ENCODE measurements at regions not wholly inside any gene's neighbourhood (a gene's known extent, or its start where the extent isn't known, plus 50 kb on each side); places are given as distances from the start of the nearest gene placed in this dataset.

GRCh38 chr2:18829251-18829902, 240.0 kb upstream of the NT5C1B start:
- no peak overlapping the region for H3K27ac ChIP-seq
- 34% methylated on average over 4 of the region's 4 CpGs for WGBS

GRCh38 chr2:18828296-18828695, 238.9 kb upstream of the NT5C1B start:
- no peaks in the 10 kb centered on the region for H3K9me3 ChIP-seq
- H3K27me3 ChIP-seq: no peaks in the 10 kb centered on the region
- H3K4me1 ChIP-seq: peaks cover 6% of the 10 kb centered on the region
- no peak for DNase-seq (ENCODE audit: low spot score in 2 of 2)
- no peak overlapping the region for H3K27ac ChIP-seq
- H3K36me3 ChIP-seq: no peaks in the 10 kb centered on the region
- TF ChIP-seq EP300 (IDR thresholded peaks at IDR 0.05) (no peak), POLR2AphosphoS5 (IDR thresholded peaks at IDR 0.05) (no peak), POLR2A (IDR thresholded peaks at IDR 0.05) (no peak)
- TF ChIP-seq, protein P1, sequence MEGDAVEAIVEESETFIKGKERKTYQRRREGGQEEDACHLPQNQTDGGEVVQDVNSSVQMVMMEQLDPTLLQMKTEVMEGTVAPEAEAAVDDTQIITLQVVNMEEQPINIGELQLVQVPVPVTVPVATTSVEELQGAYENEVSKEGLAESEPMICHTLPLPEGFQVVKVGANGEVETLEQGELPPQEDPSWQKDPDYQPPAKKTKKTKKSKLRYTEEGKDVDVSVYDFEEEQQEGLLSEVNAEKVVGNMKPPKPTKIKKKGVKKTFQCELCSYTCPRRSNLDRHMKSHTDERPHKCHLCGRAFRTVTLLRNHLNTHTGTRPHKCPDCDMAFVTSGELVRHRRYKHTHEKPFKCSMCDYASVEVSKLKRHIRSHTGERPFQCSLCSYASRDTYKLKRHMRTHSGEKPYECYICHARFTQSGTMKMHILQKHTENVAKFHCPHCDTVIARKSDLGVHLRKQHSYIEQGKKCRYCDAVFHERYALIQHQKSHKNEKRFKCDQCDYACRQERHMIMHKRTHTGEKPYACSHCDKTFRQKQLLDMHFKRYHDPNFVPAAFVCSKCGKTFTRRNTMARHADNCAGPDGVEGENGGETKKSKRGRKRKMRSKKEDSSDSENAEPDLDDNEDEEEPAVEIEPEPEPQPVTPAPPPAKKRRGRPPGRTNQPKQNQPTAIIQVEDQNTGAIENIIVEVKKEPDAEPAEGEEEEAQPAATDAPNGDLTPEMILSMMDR (IDR thresholded peaks at IDR 0.05): no peak
- WGBS: 69% methylated on average over 3 of the region's 3 CpGs
- H3K4me3 ChIP-seq: no peak overlapping the region

More at GRCh38 chr2:18829251-18829902, 240.0 kb upstream of the NT5C1B start:
- TF ChIP-seq POLR2AphosphoS5 (IDR thresholded peaks at IDR 0.05) (no peak), EP300 (IDR thresholded peaks at IDR 0.05) (no peak), POLR2A (IDR thresholded peaks at IDR 0.05) (no peak)
- TF ChIP-seq, protein P1 (IDR thresholded peaks at IDR 0.05): no peak
- H3K4me1 ChIP-seq: peaks cover 11% of the 10 kb centered on the region
- no peak overlapping the region for H3K4me3 ChIP-seq
- no peak for DNase-seq (ENCODE audit: low spot score in 2 of 2)
- H3K27me3 ChIP-seq: no peaks in the 10 kb centered on the region
- H3K36me3 ChIP-seq: no peaks in the 10 kb centered on the region
- H3K9me3 ChIP-seq: no peaks in the 10 kb centered on the region

- H3K4me1 ChIP-seq: peaks cover 6% of the 10 kb centered on the region
- TF ChIP-seq, protein P1 (IDR thresholded peaks at IDR 0.05): no peak
- TF ChIP-seq POLR2AphosphoS5 (IDR thresholded peaks at IDR 0.05): no peak
- no peak for TF ChIP-seq EP300 (IDR thresholded peaks at IDR 0.05)
- TF ChIP-seq POLR2A (IDR thresholded peaks at IDR 0.05): no peak
Observed at GRCh38 chr2:18825838-18826237, 236.5 kb upstream of the NT5C1B start.

DNA sequence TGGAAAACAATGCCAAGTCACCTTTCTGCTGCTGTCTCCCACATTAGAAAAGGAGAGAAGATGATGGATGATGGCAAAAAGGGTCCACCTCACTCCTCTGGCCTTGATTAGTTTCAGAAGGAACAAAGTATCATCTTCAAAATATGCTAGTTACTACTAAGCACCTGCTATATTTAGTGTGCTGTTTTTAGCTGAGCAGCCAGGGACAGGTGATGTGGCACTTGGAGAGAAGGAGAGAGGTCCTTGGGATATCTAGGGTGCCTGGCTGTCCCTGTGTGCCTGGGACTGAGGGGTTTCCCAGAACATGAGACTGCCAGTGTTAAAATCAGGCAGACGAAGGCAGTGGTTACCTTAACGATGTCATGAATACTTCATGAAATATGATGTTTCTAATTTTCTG, 235.5 kb upstream of the NT5C1B start:
- Histone ChIP-seq H3K27me3 (no peaks in the 10 kb centered on the region), H3K4me3 (no peak overlapping the region), H3K4me1 (peaks cover 6% of the 10 kb centered on the region), H3K9me3 (no peaks in the 10 kb centered on the region), H3K36me3 (no peaks in the 10 kb centered on the region), H3K27ac (no peak overlapping the region)
- TF ChIP-seq EP300 (IDR thresholded peaks at IDR 0.05) (no peak), POLR2A (IDR thresholded peaks at IDR 0.05) (no peak), POLR2AphosphoS5 (IDR thresholded peaks at IDR 0.05) (no peak)
- TF ChIP-seq, protein P1 (IDR thresholded peaks at IDR 0.05): no peak
- DNase-seq (ENCODE audit: low spot score in 2 of 2): no peak
- 89% methylated on average over 2 of the region's 2 CpGs for WGBS

More at GRCh38 chr2:18825838-18826237, 236.5 kb upstream of the NT5C1B start:
- WGBS: 73% methylated on average over 7 of the region's 7 CpGs
- Histone ChIP-seq H3K9me3 (no peaks in the 10 kb centered on the region), H3K27me3 (no peaks in the 10 kb centered on the region), H3K27ac (no peak overlapping the region), H3K4me3 (no peak overlapping the region), H3K36me3 (no peaks in the 10 kb centered on the region)
- DNase-seq (ENCODE audit: low spot score in 2 of 2): no peak

GRCh38 chr2:18824325-18824790, 235.0 kb upstream of the NT5C1B start:
- Histone ChIP-seq H3K4me1 (peaks cover 5% of the 10 kb centered on the region), H3K36me3 (no peaks in the 10 kb centered on the region), H3K9me3 (no peaks in the 10 kb centered on the region), H3K4me3 (no peak overlapping the region), H3K27ac (no peak overlapping the region), H3K27me3 (no peaks in the 10 kb centered on the region)
- no peak for DNase-seq (ENCODE audit: low spot score in 2 of 2)
- WGBS: 74% methylated on average over 2 of the region's 2 CpGs
- no peak for TF ChIP-seq EP300 (IDR thresholded peaks at IDR 0.05)
- TF ChIP-seq POLR2A (IDR thresholded peaks at IDR 0.05): no peak
- TF ChIP-seq, protein P1 (IDR thresholded peaks at IDR 0.05): no peak
- TF ChIP-seq POLR2AphosphoS5 (IDR thresholded peaks at IDR 0.05): no peak

Data from suprapubic skin (tissue), 4 donors.